ENCODE measurements at regions not wholly inside any gene's neighbourhood (a gene's known extent, or its start where the extent isn't known, plus 50 kb on each side); places are given as distances from the start of the nearest gene placed in this dataset.
A peak's percentile ranks its signal among the peaks of the same experiment; 100 is the strongest.
"Not testable (repeated sequence)": the region's sequence is repeated elsewhere in the genome, so short reads cannot be mapped to it uniquely, and the experiment has no call there.

- Histone ChIP-seq H3K9me3 (peaks cover 0 to 46% (median 10%) of the 10 kb centered on the region in 11 donors), H3K4me3 (no peak overlapping the region), H3K27ac (no peak overlapping the region), H3K4me1 (no peaks in the 10 kb centered on the region), H3K36me3 (peaks cover 0 to 88% (median 24%) of the 10 kb centered on the region in 9 donors), H3K27me3 (no peaks in the 10 kb centered on the region)
- ATAC-seq = no peak
- TF ChIP-seq CTCF (IDR thresholded peaks at IDR 0.05) = no peak
- WGBS, 2 donors = 97% methylated on average over 1 of the region's 1 CpG
- intact Hi-C loops (cut with DNase I) = loop anchor here in 1 of 10 donors (10.0 kb wide), 1 partner anchor 136 kb away; the partner anchor contains the start of gene ACTR6
- DNase-seq = no peak
These were observed 74.4 kb downstream of the BLTP3B start for GRCh38 chr12:100068305-100068704.

GRCh38 chr12:100061814-100062213, 77.1 kb upstream of the ANKS1B start:
- H3K9me3 ChIP-seq = peaks cover 0 to 27% (median 5%) of the 10 kb centered on the region in 11 donors
- H3K27ac ChIP-seq = no peak overlapping the region
- no peak for TF ChIP-seq CTCF (IDR thresholded peaks at IDR 0.05)
- 90 to 91% methylated on average over 3 of the region's 3 CpGs for WGBS, 2 donors
- intact Hi-C loops (cut with DNase I) = loop anchor here in 1 of 10 donors (10.0 kb wide), 1 partner anchor 143 kb away; the partner anchor contains the start of gene ACTR6
- H3K4me3 ChIP-seq = no peak overlapping the region
- H3K4me1 ChIP-seq = no peaks in the 10 kb centered on the region
- ATAC-seq (no peak), DNase-seq (no peak)
- peaks cover 0 to 90% (median 16%) of the 10 kb centered on the region in 9 donors for H3K36me3 ChIP-seq
- no peaks in the 10 kb centered on the region for H3K27me3 ChIP-seq

DNA sequence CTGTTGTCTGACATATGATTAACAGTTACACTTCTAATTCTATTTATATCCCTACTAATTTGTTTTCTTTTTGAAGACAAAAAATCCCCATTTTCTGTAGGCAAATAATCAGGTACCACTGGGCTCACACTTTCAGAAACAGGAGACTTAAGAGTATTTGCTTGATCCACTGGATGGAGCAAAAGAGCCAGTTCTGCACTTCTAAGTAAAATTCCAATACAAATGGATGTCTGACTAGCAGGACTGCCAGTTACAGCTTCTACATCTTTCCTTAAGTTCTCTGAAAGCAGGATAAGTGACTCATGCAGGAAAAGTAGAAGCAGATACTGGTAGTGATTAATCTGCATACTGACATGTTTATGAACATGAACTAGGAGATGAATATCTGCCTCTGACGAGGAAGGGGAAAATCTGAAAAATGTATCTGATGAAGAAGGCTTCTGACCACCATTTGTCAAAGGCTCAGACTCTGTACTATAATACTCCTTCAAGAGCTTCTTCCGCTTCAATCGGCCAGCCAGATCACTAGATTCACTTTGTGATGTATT, 73.8 kb upstream of the ANKS1B start:
- intact Hi-C loops (cut with DNase I) = no loop called here
- H3K9me3 ChIP-seq = no peaks in the 10 kb centered on the region
- DNase-seq (no peak), ATAC-seq (no peak)
- WGBS, 2 donors = 88 to 93% methylated on average over 3 of the region's 3 CpGs
- no peaks in the 10 kb centered on the region for H3K27me3 ChIP-seq
- no peak overlapping the region for H3K27ac ChIP-seq
- H3K4me1 ChIP-seq = no peaks in the 10 kb centered on the region
- H3K36me3 ChIP-seq = peaks cover 0 to 94% (median 35%) of the 10 kb centered on the region in 9 donors
- H3K4me3 ChIP-seq = no peak overlapping the region
- TF ChIP-seq CTCF (IDR thresholded peaks at IDR 0.05) = peak in 4 of 9 donors; percentile 9 to 18 (median 14)

- H3K4me1 ChIP-seq; H3K9me3 ChIP-seq; intact Hi-C loops (cut with DNase I); H3K27ac ChIP-seq; ATAC-seq; H3K4me3 ChIP-seq; DNase-seq; H3K27me3 ChIP-seq: not testable (repeated sequence)
- 91 to 99% methylated on average over 3 of the region's 3 CpGs for WGBS, 2 donors
- peaks cover 0 to 90% (median 33%) of the 10 kb centered on the region in 9 donors for H3K36me3 ChIP-seq
These were observed 61.5 kb upstream of the ANKS1B start for GRCh38 chr12:100046202-100046601.

DNA sequence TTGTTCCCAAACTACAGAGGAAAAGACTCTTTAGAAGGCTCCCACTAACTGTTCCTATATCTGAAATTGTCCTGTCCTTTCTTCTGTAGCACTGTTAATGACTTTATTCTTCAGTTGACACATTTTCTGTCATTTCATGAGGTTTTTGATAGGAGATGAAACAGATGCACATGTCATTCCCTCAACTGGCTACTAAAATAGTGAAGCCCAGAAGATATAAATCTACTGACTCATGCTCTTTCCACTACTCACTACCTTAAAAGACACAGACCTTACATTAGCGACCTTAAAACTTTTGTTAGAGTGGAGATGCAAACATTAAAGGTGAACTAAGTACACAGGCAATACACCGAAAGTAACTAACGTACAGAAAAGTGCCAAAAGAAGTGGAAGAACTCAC, 59.5 kb upstream of the ANKS1B start:
- no peak overlapping the region for H3K27ac ChIP-seq
- intact Hi-C loops (cut with DNase I) = no loop called here
- H3K9me3 ChIP-seq = peaks cover 0 to 6% (median 0%) of the 10 kb centered on the region in 11 donors
- ATAC-seq = no peak
- no peak overlapping the region for H3K4me3 ChIP-seq
- DNase-seq = no peak
- H3K27me3 ChIP-seq = no peaks in the 10 kb centered on the region
- peaks cover 0 to 78% (median 26%) of the 10 kb centered on the region in 9 donors for H3K36me3 ChIP-seq
- no peak for TF ChIP-seq CTCF (IDR thresholded peaks at IDR 0.05)
- H3K4me1 ChIP-seq = no peaks in the 10 kb centered on the region
- WGBS, 2 donors = 92 to 94% methylated on average over 3 of the region's 3 CpGs
